CD4-positive, alpha-beta T cell (primary cell): ENCODE measurements at regions not wholly inside any gene's neighbourhood (a gene's known extent, or its start where the extent isn't known, plus 50 kb on each side); places are given as distances from the start of the nearest gene placed in this dataset.

ENCODE experiments used
- ATAC-seq: fragments of 200-7000 bp; cut with Tn5 transposase; one replicate; pipeline ENCODE4 v1.10.0; 2022; ENCODE audit warnings: mild to moderate bottlenecking; ENCODE audit not compliant: poor library complexity
- CTCF ChIA-PET: fragments of 350-600 bp; sonication (Branson Sonifier 250); formaldehyde crosslinking; loops from one replicate; lab custom pipeline; 2021; ENCODE audit warnings: antibody characterized with exemption, inconsistent platforms; lab: Charles Lee
- POLR2A ChIA-PET: fragments of 350-600 bp; sonication (Branson Sonifier 250); formaldehyde crosslinking; loops from one replicate; lab custom pipeline; 2021; ENCODE audit warnings: antibody characterized with exemption, inconsistent platforms; lab: Charles Lee
- DNase-seq, 14 experiments: peaks; one replicate each; pipeline ENCODE4 v3.0.0-alpha.2; 2013 to 2020; ENCODE audit warnings: mixed read lengths in 2 of 14
- H3K27ac ChIP-seq, 2 donors: one replicate each; pipeline versions ENCODE4 v1.5.1 to v1.7.0; 2013; ENCODE audit warnings: low read length in 2 of 2, low read depth in 1 of 2, mild to moderate bottlenecking in 1 of 2
- H3K27me3 ChIP-seq, 2 experiments: 1 replicate in 1 of 2; 2 replicates in 1 of 2; pipeline versions ENCODE4 v1.6.1 to v1.7.0; 2013; ENCODE audit warnings: low read length in 2 of 2, control low read depth in 1 of 2, mild to moderate bottlenecking in 1 of 2, moderate library complexity in 1 of 2; ENCODE audit not compliant: insufficient read depth in 2 of 2, control insufficient read depth in 1 of 2
- H3K36me3 ChIP-seq: one replicate; pipeline ENCODE4 v1.6.1; 2013; ENCODE audit warnings: low read length, control low read depth; ENCODE audit not compliant: insufficient read depth
- H3K4me1 ChIP-seq: one replicate; pipeline ENCODE4 v1.6.1; 2013; ENCODE audit warnings: low read length, control low read depth; ENCODE audit not compliant: insufficient read depth
- H3K4me3 ChIP-seq: one replicate; pipeline ENCODE4 v1.5.1; 2013; ENCODE audit warnings: mild to moderate bottlenecking, low read length, moderate library complexity
- H3K9me3 ChIP-seq, 2 experiments: 1 replicate in 1 of 2; 2 replicates in 1 of 2; pipeline versions ENCODE4 v1.6.1 to v1.7.0; 2013; ENCODE audit warnings: low read length in 2 of 2, mild to moderate bottlenecking in 2 of 2, control low read depth in 1 of 2, moderate library complexity in 1 of 2; ENCODE audit not compliant: control insufficient read depth in 1 of 2, insufficient read depth in 1 of 2
- H3K27ac Mint-ChIP-seq: one replicate; pipeline ENCODE4 v1.8.0; 2020; ENCODE audit warnings: mixed read lengths
- H3K27me3 Mint-ChIP-seq: one replicate; pipeline ENCODE4 v1.8.0; 2021; ENCODE audit warnings: mixed read lengths
- H3K36me3 Mint-ChIP-seq: one replicate; pipeline ENCODE4 v1.8.0; 2021; ENCODE audit warnings: low read depth, mixed read lengths
- H3K4me1 Mint-ChIP-seq: one replicate; pipeline ENCODE4 v1.8.0; 2021; ENCODE audit warnings: low read depth, mixed read lengths
- H3K4me3 Mint-ChIP-seq: one replicate; pipeline ENCODE4 v1.8.0; 2020; ENCODE audit warnings: mild to moderate bottlenecking, mixed read lengths
- H3K9me3 Mint-ChIP-seq: one replicate; pipeline ENCODE4 v1.8.0; 2020; ENCODE audit warnings: mixed read lengths
- CTCF ChIP-seq: fragments of 200-600 bp; IDR thresholded peaks from one replicate; pipeline ENCODE4 v1.8.0; 2022; ENCODE audit warnings: antibody characterized with exemption, mild to moderate bottlenecking
- intact Hi-C, 2 experiments: fragments of 100-400 bp; cut with DNase I in 1 of 2; cut with micrococcal nuclease in 1 of 2; formaldehyde crosslinking; loops; one replicate each; pipeline versions ENCODE4 v1.15.1 to v1.9.0; 2023 to 2025; cut with DNase I, micrococcal nuclease

GRCh38 chr9:18068900-18069299, 405.1 kb upstream of the ADAMTSL1 start:
- ATAC-seq (no peak), DNase-seq (no peak)
- H3K36me3 ChIP-seq = no peaks in the 10 kb centered on the region
- Mint-ChIP-seq H3K27ac (no peak overlapping the region), H3K4me3 (no peak overlapping the region), H3K36me3 (no peaks in the 10 kb centered on the region), H3K4me1 (no peaks in the 10 kb centered on the region), H3K9me3 (no peaks in the 10 kb centered on the region), H3K27me3 (no peaks in the 10 kb centered on the region)
- no peak overlapping the region for H3K27ac ChIP-seq
- no peak overlapping the region for H3K4me3 ChIP-seq
- intact Hi-C loops = no loop called here
- CTCF ChIA-PET = no interaction called here
- H3K9me3 ChIP-seq = peaks cover 0 to 5% of the 10 kb centered on the region in 2 experiments
- no peaks in the 10 kb centered on the region for H3K4me1 ChIP-seq
- POLR2A ChIA-PET = no interaction called here
- no peaks in the 10 kb centered on the region for H3K27me3 ChIP-seq
- TF ChIP-seq CTCF = no peak

- Histone ChIP-seq H3K36me3 (no peaks in the 10 kb centered on the region), H3K27ac (no peak overlapping the region), H3K27me3 (no peaks in the 10 kb centered on the region), H3K4me1 (no peaks in the 10 kb centered on the region), H3K9me3 (no peaks in the 10 kb centered on the region), H3K4me3 (no peak overlapping the region)
- Mint-ChIP-seq H3K4me3 (no peak overlapping the region), H3K27me3 (no peaks in the 10 kb centered on the region), H3K36me3 (no peaks in the 10 kb centered on the region), H3K27ac (no peak overlapping the region), H3K4me1 (no peaks in the 10 kb centered on the region), H3K9me3 (no peaks in the 10 kb centered on the region)
- TF ChIP-seq CTCF = no peak
- DNase-seq = no peak
- ChIA-PET POLR2A (no interaction called here), CTCF (no interaction called here)
- no peak for ATAC-seq
- intact Hi-C loops = no loop called here
Measured at GRCh38 chr9:18071651-18072060, 402.3 kb upstream of the ADAMTSL1 start.

GRCh38 chr9:18073002-18073401, 401.0 kb upstream of the ADAMTSL1 start:
- TF ChIP-seq CTCF = no peak
- no peaks in the 10 kb centered on the region for H3K4me1 Mint-ChIP-seq
- no peak overlapping the region for H3K4me3 Mint-ChIP-seq
- peaks cover 4% of the 10 kb centered on the region for H3K9me3 Mint-ChIP-seq
- Histone ChIP-seq H3K4me1 (no peaks in the 10 kb centered on the region), H3K4me3 (no peak overlapping the region), H3K27ac (no peak overlapping the region), H3K9me3 (no peaks in the 10 kb centered on the region), H3K36me3 (no peaks in the 10 kb centered on the region), H3K27me3 (no peaks in the 10 kb centered on the region)
- intact Hi-C loops = no loop called here
- no peak for ATAC-seq
- H3K27ac Mint-ChIP-seq = no peak overlapping the region
- H3K27me3 Mint-ChIP-seq = no peaks in the 10 kb centered on the region
- H3K36me3 Mint-ChIP-seq = no peaks in the 10 kb centered on the region
- DNase-seq = no peak
- POLR2A ChIA-PET = no interaction called here
- CTCF ChIA-PET = no interaction called here
